ENCODE measurements at regions not wholly inside any gene's neighbourhood (a gene's known extent, or its start where the extent isn't known, plus 50 kb on each side); places are given as distances from the start of the nearest gene placed in this dataset.
"Not testable (repeated sequence)": the region's sequence is repeated elsewhere in the genome, so short reads cannot be mapped to it uniquely, and the experiment has no call there.

DNA sequence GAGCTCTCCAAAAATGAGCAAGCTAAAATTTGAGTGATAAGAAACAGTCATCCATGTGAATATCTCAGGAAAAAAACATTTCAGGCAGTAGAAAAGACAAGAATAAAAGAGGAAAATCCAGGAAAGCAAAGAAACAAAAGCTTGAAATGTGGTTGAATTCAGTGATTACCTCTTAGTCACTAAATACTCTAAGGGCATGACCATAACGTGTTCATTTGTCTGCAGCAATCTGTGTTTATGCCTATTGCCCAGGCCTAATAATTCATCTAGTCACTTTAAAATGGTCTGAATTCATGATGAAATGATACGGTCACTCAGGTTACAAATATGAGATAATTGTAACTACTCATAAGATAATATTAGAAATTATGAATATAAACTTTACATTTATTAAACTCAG, 837.9 kb downstream of the STPG2 start:
- DNase-seq: no peak

DNA sequence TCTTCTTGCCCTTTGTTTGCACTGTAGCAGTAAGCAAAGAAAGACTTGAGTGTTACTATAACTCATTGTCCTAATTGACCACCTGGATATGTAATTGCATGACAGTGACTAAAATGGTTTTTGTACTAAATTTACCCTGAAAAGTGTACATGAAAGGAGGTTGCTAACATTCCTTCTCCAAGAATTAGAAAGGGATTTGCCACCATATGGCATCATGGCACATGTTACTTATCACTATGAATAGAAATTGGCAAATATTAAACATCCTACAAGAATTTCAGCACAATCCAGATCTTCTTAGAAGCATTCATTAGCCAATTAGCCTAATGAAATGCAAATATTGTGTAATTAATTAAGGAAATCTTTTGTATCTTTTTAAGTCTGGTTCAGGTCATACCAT, 834.2 kb downstream of the STPG2 start:
- DNase-seq: no peak

DNA sequence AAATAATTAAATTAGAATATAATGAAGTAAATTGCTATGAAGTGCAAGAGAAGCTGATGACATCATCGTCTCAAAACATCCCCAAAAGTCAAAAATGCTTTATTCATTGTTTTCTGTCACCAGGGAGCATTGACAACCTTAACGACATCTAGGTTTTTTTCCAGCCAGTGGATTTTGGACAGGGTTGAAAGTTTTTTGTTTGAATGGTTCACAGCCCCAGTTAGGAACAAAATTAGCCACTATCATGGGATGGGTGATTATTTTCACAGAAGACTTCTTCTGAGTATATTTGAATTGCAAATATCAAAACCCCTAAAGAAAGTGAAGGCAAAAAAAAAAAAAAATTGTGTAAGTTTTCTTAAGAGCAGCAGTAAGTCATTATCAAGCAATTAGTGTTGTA, 826.1 kb downstream of the STPG2 start:
- DNase-seq: no peak

DNA sequence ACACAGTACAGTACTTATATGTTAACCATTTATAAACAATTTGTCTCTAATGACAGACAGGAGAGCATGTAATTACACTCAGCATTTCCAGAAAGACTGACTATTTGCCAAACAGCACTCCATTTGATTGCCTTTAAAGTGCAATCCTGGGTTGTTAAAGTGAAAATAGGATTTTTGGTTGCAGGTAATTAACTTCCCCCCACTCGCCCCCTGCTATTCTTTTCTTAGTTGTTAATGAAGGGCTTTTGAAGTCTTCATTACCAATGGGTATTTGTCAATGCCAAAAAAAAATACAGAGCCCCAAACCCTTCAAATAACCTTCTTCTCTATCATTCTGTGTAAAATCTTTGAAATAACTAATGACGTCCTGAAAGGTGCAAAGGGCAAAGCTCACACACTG, 825.6 kb downstream of the STPG2 start:
- no peak for DNase-seq

DNA sequence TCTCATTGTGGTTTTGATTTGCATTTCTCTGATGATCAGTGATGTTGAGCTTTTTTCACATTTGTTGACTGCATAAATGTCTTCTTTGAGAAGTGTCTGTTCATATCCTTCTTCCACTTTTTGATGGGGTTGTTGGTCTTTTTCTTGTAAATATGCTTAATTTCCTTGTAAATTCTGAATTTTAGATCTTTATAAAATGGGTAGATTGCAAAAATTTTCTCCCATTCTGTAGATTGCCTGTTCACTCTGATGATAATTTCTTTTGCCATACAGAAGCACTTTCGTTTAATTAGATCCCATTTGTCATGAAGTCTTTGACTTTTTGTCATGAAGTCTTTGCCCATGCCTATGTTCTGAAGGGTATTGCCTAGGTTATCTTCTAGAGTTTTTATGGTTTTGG, 817.5 kb downstream of the STPG2 start:
- not testable (repeated sequence) for DNase-seq

- DNase-seq: no peak
Observed at GRCh38 chr4:97330917-97331316, 812.4 kb downstream of the STPG2 start.

DNA sequence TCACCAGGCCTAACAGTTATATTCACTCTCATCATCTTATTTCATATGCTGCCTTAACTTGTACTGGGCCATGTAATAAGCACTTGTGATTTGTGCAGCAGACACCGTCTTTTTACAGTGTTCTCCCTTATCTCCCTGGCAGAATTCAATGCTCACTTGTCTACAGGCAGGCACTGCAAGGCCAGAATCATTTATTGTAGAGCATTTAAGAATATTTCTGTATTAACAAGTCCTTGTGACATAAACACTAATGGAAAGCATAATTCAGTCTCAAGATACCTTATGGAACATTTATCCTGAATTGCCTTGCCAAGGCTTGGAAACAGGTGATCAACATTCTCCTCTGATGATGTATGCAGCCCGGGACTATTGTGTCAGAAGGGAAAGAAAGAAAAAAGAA, 808.9 kb downstream of the STPG2 start:
- DNase-seq: no peak

DNA sequence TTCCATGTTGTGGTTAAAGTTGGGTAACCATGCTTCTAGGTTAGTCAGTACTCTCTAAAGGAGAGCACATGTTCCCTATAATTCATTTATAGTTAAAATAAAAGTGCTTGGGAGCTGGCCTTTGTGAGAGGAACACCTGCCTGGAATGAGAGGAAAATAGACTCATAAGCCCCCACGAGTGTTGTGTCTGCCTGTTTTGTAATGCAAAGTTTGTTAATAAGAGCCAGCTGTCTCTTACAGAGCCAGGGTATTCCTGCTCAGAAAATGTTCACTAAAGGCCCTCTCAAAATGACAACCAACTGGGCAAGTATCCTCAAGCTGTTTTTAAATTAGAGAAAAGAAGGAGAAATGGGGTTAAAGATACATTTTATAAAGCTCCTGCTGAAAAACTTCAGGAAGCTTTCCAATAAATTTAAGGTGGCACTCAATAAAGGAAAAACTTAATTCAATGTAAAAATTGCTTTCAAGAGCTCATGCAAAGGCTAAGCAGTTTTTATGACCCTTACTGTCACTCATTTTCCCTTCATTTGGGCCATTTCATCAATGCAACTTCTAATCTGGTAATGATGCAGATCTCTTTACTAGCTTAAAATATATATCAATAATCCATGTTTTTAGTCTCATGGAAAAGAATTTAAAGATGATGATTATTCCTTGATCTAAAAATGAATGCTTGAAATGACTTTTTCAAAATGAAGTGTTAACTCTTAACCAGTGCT, 793.6 kb downstream of the STPG2 start:
- no peak for DNase-seq

- no peak for DNase-seq
Observed at GRCh38 chr4:97353876-97354275, 789.4 kb downstream of the STPG2 start.

- DNase-seq: no peak
Observed at GRCh38 chr4:97359826-97360225, 783.5 kb downstream of the STPG2 start.

DNA sequence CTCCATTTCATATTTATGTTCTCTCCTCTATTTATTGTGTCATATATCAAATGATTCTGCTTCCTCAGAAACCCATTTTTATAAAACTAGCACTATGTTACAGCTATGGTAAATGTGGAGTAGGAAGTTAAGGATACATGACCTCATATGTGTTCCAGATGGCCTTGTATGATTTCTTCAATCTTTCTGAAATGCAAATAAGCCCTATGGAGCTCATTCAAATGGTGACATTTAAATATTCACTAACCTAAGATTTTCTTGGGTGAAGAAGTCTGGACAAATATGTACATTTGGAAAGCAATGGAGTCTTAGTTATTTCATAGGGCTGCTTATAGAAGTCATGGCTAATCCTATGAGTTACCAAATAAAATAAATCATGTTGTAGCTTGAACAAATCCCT, 782.5 kb downstream of the STPG2 start:
- DNase-seq: no peak

- no peak for DNase-seq
Observed at GRCh38 chr4:97367878-97368277, 775.4 kb downstream of the STPG2 start.

DNA sequence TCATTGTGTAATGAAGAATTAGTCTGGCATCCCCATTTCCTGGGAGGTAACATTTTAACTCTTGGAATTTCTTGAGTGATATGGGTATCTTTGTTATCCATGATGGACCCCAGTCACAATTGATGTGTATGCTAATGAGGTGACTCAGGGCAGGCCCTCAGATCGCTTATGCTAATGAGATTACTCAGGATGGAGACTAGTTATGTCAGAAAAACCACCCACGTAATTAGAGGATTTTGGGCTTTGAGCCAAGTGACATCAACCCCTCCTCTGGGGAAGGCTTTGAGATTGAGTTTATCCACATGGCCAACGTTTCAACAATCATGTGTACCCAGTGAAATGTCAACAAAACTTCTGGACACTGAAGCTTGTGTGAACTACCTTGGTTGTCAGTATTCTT, 772.7 kb downstream of the STPG2 start:
- DNase-seq: no peak

- no peak for DNase-seq
Observed at GRCh38 chr4:97374526-97374925, 768.8 kb downstream of the STPG2 start.

- no peak for DNase-seq
Observed at GRCh38 chr4:97386969-97387368, 756.3 kb downstream of the STPG2 start.

DNA sequence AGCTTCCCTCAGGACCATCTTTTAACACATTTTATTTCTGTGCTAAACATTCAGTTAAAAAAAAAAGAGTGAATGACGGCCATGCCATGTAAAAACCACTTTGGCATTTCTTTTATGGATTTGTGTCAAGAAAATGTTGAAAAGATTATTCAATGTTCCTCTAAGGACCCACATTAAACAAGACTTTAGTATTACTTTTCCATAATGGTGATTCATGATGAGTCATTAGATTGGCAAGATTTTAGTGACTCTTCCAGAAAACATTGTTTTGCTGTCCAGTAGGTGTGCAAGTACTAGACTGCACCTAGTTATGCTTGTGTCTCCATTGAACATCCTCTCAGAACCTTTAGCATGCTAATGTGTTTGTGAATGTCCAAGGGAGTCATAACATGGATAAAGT, 748.6 kb downstream of the STPG2 start:
- DNase-seq: no peak

DNA sequence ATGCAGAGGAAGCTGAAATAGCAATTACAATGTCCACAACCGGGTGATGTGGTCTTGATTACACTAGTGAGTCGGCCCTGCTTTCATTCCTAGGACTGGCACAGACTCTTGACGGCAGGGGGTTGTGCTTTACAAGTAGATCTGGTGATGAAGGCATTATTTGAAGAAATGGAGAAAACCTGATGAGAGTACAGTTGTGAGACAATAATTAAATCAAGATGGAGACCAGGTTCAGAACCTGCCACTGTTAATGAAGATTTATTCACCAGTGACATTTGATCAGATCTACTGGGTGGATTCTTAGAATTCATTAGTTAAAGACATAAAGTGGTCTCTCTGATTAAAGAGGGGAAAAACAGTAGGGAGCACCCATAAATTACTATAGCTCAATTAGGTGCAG, 747.2 kb downstream of the STPG2 start:
- no peak for DNase-seq

GRCh38 chr4:97396605-97397004, 746.7 kb downstream of the STPG2 start:
- no peak for DNase-seq

- DNase-seq: no peak
Observed at GRCh38 chr4:97404876-97405523, 738.3 kb downstream of the STPG2 start.

DNA sequence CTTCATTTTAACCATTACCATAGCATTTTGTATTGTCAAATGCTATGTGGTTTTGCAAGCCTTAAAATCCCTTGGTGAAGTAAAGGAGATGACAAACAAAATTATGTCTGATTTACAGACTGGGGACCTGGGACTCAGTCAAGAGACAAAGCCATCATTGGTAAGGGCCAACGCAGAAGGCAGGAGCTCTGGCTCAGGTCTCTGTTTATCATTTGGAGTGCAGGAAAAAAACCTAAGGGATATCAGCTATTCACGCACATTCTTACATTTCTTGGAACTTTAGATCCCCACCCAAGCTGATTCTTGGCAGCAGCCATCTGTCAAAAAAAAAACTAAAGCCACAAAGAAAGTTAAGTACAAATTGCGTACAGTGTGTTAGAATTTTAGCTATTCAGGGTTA, 731.9 kb downstream of the STPG2 start:
- no peak for DNase-seq

GRCh38 chr4:97412331-97412730, 730.9 kb downstream of the STPG2 start:
- no peak for DNase-seq

DNA sequence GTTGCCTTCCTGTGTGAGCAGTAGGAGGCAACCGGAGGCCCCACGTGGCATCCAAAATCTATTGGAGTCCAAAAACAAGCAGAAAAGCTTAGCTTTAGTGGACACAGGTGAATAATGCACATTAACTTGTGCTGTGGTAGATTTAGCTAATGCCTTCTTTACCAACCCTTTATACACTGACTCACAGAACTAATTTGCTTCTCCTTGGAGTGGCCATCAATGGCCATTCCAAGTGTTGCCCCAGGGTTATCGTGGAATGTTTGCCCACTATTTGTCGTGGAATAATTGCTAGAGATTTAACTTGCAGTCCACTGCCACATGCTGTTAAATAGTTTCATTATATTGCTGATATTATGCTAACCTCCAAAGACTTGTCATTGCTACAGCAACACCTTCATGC, 729.1 kb downstream of the STPG2 start:
- no peak for DNase-seq

DNA sequence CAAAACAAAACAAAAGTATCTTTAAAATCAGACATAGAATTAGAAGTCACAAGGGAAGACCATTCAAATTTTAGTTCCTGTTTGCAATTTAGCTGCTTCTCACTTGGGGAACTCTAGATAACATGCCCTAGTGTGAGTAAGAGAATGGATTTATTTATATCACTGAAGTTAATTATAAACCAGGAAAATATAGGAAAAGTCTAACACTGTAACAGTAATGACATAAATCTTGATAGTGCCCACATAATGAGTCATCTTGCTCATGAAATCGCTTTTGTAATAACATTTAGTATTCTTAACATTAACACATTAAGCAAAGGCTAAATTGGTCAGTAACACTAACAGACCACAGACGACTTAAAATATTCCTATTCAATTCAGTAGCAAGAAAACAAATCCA, 710.7 kb downstream of the STPG2 start:
- no peak for DNase-seq

DNA sequence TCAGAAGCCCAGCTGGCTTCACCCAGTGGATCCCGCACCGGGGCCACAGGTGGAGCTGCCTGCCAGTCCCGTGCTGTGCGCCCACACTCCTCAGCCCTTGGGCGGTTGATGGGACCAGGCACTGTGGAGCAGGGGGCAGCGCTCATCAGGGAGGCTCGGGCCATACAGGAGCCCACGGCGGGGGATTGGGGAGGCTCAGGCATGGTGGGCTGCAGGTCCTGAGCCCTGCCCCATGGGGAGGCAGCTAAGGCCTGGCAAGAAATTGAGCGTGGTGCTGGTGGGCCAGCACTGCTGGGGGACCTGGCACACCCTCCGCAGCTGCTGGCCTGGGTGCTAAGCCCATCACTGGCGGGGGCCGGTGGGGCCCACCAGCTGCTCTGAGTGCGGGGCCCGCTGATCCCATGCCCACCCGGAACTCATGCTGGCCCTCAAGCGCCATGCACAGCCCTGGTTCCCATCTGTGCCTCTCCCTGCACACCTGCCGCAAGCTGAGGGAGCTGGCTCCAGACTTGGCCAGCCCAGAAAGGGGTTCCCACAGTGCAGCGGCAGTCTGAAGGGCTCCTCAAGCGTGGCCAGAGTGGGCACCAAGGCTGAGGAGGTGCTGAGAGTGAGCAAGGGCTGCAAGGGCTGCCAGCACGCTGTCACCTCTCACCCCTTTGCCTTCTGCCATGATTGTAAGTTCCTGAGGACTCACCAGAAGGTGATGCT, 705.1 kb downstream of the STPG2 start:
- not testable (repeated sequence) for DNase-seq

Data from NCI-H1694 treated with DMSO at 0.1 percent for 48 hours (cell line).